ENCODE measurements at regions not wholly inside any gene's neighbourhood (a gene's known extent, or its start where the extent isn't known, plus 50 kb on each side); places are given as distances from the start of the nearest gene placed in this dataset.

- TF ChIP-seq ZNF274 (IDR thresholded peaks at IDR 0.05; ENCODE audit: low read depth, low read length), result no peak
- no peak for TF ChIP-seq POLR2A (IDR thresholded peaks at IDR 0.05; ENCODE audit: borderline replicate concordance, extremely low read depth, insufficient read depth, insufficient read length)
- no peak for TF ChIP-seq CTCF (IDR thresholded peaks at IDR 0.05 in 2 of 3, conservative IDR thresholded peaks at IDR 0.05 in 1 of 3; ENCODE audit: borderline replicate concordance in 1 of 3, insufficient read depth in 1 of 3, low read depth in 2 of 3, low read length in 2 of 3)
- no peak for TF ChIP-seq POLR2AphosphoS5 (IDR thresholded peaks at IDR 0.05; ENCODE audit: low read depth, low read length)
- no peak for TF ChIP-seq ATF3 (IDR thresholded peaks at IDR 0.05)
- TF ChIP-seq YY1 (IDR thresholded peaks at IDR 0.05; ENCODE audit: extremely low read depth, insufficient replicate concordance, low read depth, low read length), result no peak
- TF ChIP-seq TCF7L2 (IDR thresholded peaks at IDR 0.05; ENCODE audit: borderline replicate concordance, extremely low read depth, insufficient read depth, insufficient read length), result no peak
- no peak for TF ChIP-seq EZH2 (IDR thresholded peaks at IDR 0.05)
- no peak for TF ChIP-seq MAX (IDR thresholded peaks at IDR 0.05)
- TF ChIP-seq SIN3A (IDR thresholded peaks at IDR 0.05; ENCODE audit: low read depth), result no peak
- TF ChIP-seq EGR1 (IDR thresholded peaks at IDR 0.05; ENCODE audit: low read depth), result no peak
- no peak for TF ChIP-seq ELF1 (IDR thresholded peaks at IDR 0.05; ENCODE audit: borderline replicate concordance, low read depth)
- no peak for TF ChIP-seq REST (IDR thresholded peaks at IDR 0.05; ENCODE audit: low read depth)
Observed at GRCh38 chr7:23960361-23960760, 250.3 kb downstream of the STK31 start.
